Anterior cingulate cortex (tissue), 58 donors: ENCODE measurements at regions not wholly inside any gene's neighbourhood (a gene's known extent, or its start where the extent isn't known, plus 50 kb on each side); places are given as distances from the start of the nearest gene placed in this dataset.
A peak's percentile ranks its signal among the peaks of the same experiment; 100 is the strongest.
"Not testable (repeated sequence)": the region's sequence is repeated elsewhere in the genome, so short reads cannot be mapped to it uniquely, and the experiment has no call there.

ENCODE experiments used
- DNase-seq, 58 donors: peaks; one replicate each; lab custom pipeline; 2025; lab: John Stamatoyannopoulos, UW

DNA sequence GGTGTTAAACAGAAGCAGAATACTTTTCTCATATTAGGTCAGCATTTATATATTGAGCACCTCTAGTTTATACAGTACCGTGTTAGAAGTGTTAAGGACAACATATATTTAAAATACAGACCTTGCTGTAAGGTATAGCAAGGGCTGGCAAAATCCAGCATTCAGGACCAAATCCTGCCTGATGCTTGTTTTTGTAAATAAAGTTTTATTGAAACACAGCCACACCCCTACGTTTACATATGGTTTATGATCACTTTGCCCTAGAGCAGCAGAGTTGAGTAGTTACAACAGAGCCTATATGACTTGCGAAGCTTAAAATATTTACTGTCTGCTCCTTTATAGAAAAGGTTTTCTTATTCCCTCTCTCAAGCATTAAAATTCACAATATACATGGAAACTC, 877.3 kb downstream of the MCTP2 start:
- no peak for DNase-seq

DNA sequence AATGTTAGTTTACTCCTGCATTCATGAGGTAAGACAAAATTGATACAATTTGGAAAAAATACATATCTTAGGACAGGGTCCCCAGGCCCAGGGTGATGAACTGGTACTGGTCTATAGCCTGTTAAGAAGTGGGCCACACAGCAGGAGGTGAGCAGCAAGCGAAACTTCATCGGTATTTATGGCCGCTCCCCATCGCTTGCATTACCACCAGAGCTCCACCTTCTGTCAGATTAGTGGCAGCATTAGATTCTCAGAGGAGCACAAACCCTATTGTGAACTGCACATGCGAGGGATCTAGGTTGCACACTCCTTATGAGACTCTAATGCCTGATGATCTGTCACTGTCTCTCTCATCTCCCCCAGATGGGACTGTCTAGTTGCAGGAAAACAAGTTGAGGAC, 880.6 kb downstream of the MCTP2 start:
- DNase-seq, result no peak

- DNase-seq, result no peak
Observed at GRCh38 chr15:95113041-95113440, 881.7 kb downstream of the MCTP2 start.

- no peak for DNase-seq
Observed at GRCh38 chr15:95119041-95119610, 887.8 kb downstream of the MCTP2 start.

DNA sequence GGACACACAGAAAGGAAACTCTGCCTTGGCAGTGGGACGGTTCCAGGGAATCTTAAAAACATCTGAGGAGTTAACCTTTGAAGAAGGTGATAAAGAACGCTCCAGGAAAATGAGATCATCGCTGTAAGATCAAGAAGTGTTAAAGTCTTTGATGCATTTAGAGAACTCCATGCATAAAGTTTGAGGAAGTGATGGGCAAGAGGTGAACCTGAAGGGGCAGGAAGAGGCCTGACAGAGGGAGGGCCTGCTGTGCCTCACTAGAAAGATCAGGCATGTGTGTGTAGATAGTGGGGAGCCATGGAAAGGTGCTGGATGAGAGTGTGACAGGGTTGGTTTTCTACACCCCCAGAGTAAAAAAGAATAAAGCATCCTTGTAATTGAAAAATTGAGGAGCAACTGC, 889.2 kb downstream of the MCTP2 start:
- DNase-seq, result no peak

DNA sequence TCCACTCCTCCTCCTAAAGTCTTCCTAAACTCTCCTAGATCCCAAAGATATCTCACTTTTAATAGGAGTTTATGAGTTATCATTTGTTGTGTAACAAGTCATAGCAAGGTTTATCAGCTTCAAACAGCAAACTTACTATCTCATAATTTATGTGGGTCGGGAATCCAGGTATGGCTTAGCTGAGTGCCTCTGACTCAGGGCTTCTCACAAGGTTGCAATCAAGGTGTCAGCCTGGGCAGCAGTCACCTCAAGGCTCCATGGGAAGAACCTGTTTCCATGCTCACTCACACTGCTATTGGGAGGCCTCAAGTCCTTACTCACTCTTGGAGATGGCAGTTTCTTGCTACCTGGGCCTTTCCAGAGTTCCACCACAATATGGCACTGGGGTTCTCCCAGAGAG, 889.8 kb downstream of the MCTP2 start:
- DNase-seq, result no peak

GRCh38 chr15:95125803-95126202, 894.4 kb downstream of the MCTP2 start:
- no peak for DNase-seq

DNA sequence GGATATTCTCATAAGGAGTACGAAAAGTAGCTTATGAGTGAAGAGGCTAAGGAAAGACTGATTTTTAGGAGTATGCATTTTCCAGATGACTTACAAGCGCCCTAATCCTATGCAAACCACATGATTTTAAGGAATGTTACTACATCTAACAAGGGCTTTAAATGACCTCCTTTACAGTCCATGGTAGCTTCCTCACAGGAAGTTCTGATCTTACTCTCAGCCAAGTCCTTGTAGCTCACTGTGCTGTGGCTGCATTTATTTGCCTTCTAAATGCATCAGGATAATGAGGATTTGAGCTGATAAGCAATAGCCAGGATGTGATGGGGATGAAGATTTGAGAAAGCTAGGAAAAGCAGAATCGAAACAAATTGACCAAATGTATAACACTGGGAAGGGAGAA, 896.0 kb downstream of the MCTP2 start:
- no peak for DNase-seq

DNA sequence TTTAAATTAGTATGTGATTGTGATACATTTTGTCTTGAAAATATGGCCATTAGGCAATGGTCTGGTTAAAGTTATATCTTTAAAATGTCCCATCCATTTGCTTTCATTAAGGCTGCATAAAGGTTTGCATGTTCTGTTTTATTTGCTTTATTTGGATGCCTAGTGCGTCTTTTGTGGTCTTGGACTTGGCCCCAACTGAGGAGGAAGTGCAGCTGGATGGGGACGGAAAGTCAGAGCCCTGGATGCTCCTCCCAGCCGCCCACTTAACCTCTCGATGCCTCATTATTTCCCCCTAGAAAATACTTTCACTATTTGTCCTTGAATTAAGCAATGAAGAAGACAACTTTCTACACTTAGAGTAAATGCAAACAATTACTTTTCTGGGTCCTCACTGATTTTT, 898.2 kb downstream of the MCTP2 start:
- DNase-seq, result no peak

DNA sequence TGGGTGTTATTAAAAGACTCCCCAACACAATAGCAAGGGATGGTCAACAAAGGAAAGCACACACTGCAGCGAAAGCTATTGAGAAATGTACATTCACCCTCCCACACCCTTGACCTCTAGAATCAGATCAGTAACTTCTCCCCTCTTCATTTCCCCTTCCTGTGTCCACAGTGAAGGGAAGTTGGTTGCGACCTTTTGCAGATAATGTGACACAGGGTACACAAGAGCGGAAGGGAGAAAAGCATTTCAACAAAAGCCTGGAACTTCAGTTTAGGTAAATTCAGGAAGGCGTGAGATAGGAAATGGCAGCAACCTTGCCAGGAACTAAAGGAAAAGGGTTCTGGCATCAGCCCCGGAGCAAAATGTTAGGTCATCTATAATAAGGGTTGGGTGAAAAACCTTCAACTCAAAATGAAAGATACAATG, 899.8 kb downstream of the MCTP2 start:
- DNase-seq, result no peak

DNA sequence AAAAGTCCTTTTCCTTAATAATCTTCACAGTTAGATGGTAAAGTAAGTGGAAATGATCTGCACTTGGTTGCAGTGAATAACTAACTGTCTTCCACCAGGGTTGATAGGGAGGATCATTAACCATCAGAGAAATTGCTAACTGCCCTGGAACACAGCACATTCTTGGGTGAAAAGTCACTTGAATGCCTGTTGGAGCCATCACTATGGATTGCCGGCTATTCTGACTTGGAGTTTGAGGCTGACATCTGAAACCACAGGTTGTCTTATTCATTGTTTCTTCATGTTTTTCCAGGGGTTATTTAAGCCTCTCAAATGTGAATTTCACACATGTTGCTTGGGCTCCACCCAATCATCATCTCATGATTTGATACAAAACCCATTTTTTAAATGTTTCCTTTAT, 901.4 kb downstream of the MCTP2 start:
- DNase-seq, result no peak

DNA sequence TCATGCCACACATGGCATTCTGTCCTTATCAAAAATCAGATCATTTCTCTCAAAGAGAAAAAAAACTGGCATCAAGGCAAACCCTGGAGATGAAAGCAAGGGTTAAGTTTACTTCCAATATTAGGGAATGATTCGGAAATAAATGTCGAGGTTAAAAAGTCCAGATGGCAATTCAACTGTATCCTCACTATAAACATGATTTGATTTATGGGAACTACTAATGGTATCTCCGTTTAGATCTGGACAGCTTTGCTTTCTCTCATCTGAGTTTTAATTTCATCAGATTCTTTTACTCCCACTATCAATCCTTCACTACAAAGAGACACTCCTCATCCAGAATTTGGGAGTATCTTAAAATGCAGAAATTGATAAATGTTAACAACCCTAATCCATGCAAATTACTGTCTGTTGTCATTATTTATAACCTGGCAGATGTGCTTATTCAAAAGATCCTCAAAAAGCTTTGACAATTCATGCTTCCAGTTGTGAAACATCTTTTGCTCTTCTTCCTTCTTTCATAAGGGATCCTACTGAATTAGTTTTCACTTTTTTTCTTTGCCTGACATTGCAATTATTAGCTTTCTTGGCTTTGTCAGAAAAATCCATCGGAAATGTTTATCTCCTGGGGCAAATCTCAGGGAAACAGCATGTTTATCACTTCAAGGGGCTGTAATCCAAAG, 903.2 kb downstream of the MCTP2 start:
- DNase-seq, result no peak

DNA sequence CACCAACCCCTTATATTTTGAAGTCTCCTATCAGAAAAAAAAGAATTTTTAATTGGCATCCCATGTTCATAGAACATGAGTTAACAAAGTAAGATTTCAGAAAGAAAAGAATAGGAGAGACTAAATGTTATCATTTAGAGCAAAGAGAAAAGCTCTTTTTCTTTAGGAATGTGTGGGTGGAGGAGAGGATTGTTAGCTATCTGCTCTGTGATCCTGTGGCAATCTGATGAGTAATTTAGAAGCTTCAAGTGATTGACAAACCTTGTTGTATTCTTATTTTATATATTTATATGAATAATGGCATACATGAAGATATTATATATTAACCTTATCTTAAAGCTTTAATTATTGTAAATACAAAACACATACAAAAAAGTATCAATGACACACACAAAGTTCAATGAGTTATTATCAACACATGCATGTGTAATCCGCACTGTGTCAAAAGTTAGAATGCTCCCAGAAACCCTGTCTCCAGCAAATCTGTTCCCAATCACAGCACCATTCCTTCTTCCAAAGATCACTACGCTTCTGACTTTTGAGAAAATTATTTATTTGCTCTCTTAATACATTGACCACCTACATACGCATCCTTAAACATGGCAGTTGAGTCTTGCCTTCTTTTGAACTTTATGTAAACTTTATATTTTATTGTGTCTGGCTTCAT, 907.4 kb downstream of the MCTP2 start:
- no peak for DNase-seq

GRCh38 chr15:95141486-95141885, 910.1 kb downstream of the MCTP2 start:
- no peak for DNase-seq

GRCh38 chr15:95142531-95142930, 911.2 kb downstream of the MCTP2 start:
- no peak for DNase-seq

GRCh38 chr15:95146481-95146880, 915.1 kb downstream of the MCTP2 start:
- DNase-seq, result no peak

DNA sequence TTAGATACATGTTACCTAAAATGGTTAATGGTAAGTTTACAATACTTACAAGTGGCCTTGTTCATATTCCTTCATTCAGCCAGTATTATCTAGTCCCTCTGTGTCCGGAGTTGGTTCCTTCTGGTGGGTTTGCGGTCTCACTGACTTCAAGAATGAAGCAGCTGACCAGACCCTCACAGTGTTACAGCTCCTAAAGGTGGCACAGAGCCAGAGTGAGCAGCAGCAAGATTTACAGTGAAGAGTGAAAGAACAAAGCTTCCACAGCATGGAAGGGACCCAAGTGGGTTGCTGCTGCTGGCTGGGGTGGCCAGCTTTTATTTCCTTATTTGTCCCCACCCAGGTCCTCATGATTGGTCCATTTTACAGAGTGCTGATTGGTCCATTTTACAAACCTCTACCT, 916.8 kb downstream of the MCTP2 start:
- no peak for DNase-seq

DNA sequence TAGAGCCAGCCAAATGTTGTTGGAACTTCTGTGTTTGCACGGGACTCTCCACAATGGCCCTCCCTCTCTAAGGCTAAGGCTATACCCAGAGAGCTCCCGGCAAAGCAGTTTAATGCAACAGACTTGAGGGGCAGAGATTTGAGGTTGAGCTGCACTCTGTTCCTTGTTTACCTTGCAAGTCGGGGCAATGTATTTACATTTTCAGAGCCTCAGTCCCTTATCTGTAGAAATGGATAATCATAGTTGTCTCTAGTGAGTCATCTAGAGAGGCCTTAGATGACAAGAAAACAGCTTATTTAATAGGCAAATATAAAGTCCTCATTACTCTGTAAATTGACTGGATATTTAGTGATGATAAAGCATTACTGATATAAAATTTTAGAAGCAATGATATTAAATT, 917.7 kb downstream of the MCTP2 start:
- DNase-seq, result no peak

GRCh38 chr15:95149771-95150170, 918.4 kb downstream of the MCTP2 start:
- peak in 1 of 58 donors; percentile 5 for DNase-seq

DNA sequence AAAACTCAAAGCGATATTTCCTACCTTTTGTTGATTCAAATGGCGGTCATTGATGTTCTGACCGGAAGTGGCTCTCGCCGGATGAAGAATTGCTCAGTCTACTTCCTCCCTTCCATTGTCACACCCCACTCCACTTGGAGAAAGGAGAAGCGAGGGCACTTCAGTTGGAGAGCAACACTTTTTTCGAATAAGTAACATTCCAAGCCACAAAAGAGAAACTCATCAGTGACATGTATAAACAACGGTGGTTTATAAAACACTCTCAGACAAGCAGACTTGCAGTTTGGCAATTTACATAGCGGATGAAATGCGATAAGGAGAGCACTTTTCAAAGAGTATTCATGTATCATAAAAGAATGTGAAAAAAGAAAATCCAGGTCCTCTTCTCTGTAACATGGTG, 919.1 kb downstream of the MCTP2 start:
- DNase-seq, result no peak

DNA sequence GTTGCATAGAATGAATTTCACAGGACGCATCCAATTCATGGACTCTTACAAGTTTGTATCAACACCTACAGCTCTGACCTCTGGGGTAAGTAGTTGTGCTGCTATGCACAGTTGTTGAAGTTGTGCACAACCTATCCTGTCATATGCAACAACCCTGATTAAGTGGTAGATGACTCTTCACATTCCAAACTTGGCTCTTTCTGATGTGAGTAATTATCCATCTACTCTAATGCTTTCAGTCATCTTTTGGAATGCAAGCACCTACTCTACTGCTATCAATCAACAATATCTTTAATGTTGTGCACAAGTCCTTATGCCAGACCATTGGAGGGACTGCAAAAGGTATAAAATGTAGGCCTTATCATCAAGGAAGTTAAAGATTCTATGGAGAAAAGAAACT, 921.4 kb downstream of the MCTP2 start:
- no peak for DNase-seq

GRCh38 chr15:95153201-95153600, 921.8 kb downstream of the MCTP2 start:
- not testable (repeated sequence) for DNase-seq
